Left ventricle myocardium inferior (tissue), 1 donor: ENCODE measurements at regions not wholly inside any gene's neighbourhood (a gene's known extent, or its start where the extent isn't known, plus 50 kb on each side); places are given as distances from the start of the nearest gene placed in this dataset.

Experiments used
- DNase-seq: peaks from one replicate; pipeline ENCODE4 v3.0.0-alpha.2; 2020
- H3K27ac ChIP-seq: fragments of 200-600 bp; replicated peaks from 2 replicates; pipeline ENCODE4 v1.8.0; 2021
- H3K27me3 ChIP-seq: fragments of 200-600 bp; 2 replicates; pipeline ENCODE4 v1.8.0; 2021; ENCODE audit warnings: low read depth
- H3K36me3 ChIP-seq: fragments of 200-600 bp; 2 replicates; pipeline ENCODE4 v1.8.0; 2021
- H3K4me1 ChIP-seq: fragments of 200-600 bp; 2 replicates; pipeline ENCODE4 v1.8.0; 2021
- H3K4me3 ChIP-seq: fragments of 200-600 bp; 2 replicates; pipeline ENCODE4 v1.8.0; 2021; ENCODE audit warnings: mild to moderate bottlenecking, moderate library complexity
- H3K9me3 ChIP-seq: fragments of 200-600 bp; replicated peaks from 2 replicates; pipeline ENCODE4 v1.8.0; 2021
- CTCF ChIP-seq: fragments of 200-600 bp; IDR thresholded peaks from 2 replicates; pipeline ENCODE4 v1.8.0; 2021; ENCODE audit warnings: antibody characterized with exemption, mild to moderate bottlenecking, borderline replicate concordance
- intact Hi-C: fragments of 100-400 bp; cut with micrococcal nuclease; formaldehyde crosslinking; loops from one replicate; pipeline ENCODE4 v1.11.0; 2022
- donor health status: DM: no; HTN: yes; CAD: no; lungs with severe emphysema.

- DNase-seq = no peak
- intact Hi-C loops = no loop called here
- Histone ChIP-seq H3K4me1 (no peaks in the 10 kb centered on the region), H3K9me3 (no peaks in the 10 kb centered on the region), H3K27ac (no peak overlapping the region), H3K4me3 (no peak overlapping the region), H3K27me3 (peaks cover 36% of the 10 kb centered on the region), H3K36me3 (no peaks in the 10 kb centered on the region)
- no peak for TF ChIP-seq CTCF
Observed at GRCh38 chr11:119928047-119928446, 199.0 kb upstream of the NECTIN1 start.

GRCh38 chr11:119924017-119924416 lies 195.0 kb upstream of the NECTIN1 start:
- Histone ChIP-seq H3K36me3 (no peaks in the 10 kb centered on the region), H3K9me3 (no peaks in the 10 kb centered on the region), H3K4me3 (no peak overlapping the region), H3K27me3 (peaks cover 39% of the 10 kb centered on the region), H3K27ac (no peak overlapping the region), H3K4me1 (no peaks in the 10 kb centered on the region)
- TF ChIP-seq CTCF = no peak
- intact Hi-C loops = no loop called here
- no peak for DNase-seq

DNA sequence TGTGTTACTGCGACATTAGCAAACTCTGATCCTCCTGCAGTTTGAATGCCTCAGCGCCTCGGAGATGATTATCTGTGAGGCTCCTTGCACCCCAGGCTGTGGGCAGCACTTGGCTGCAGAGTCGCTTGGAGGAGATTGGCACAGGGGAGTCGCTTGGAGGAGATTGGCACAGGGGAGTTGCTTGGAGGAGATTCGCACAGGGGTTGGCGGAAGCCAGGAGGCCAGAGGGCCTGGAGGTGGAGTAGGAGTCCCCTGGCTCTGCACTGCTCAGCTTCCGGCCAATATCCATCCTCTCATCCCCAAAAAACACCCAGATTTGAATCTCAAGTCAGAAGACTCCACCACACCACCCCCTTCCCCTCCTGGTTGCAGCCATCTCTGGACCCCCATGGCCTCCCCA lies 192.6 kb upstream of the NECTIN1 start:
- no peak for TF ChIP-seq CTCF
- intact Hi-C loops = no loop called here
- DNase-seq = no peak
- Histone ChIP-seq H3K27ac (no peak overlapping the region), H3K4me3 (no peak overlapping the region), H3K9me3 (no peaks in the 10 kb centered on the region), H3K36me3 (no peaks in the 10 kb centered on the region), H3K27me3 (peaks cover 54% of the 10 kb centered on the region), H3K4me1 (no peaks in the 10 kb centered on the region)

- TF ChIP-seq CTCF = no peak
- no peaks in the 10 kb centered on the region for H3K4me1 ChIP-seq
- no peak for DNase-seq
- H3K27ac ChIP-seq = no peak overlapping the region
- H3K27me3 ChIP-seq = peaks cover 55% of the 10 kb centered on the region
- H3K4me3 ChIP-seq = no peak overlapping the region
- no peaks in the 10 kb centered on the region for H3K9me3 ChIP-seq
- intact Hi-C loops = no loop called here
- no peaks in the 10 kb centered on the region for H3K36me3 ChIP-seq
Observed at GRCh38 chr11:119920666-119921387, 191.8 kb upstream of the NECTIN1 start.

- Histone ChIP-seq H3K27me3 (peaks cover 46% of the 10 kb centered on the region), H3K4me3 (no peak overlapping the region), H3K27ac (no peak overlapping the region), H3K36me3 (no peaks in the 10 kb centered on the region), H3K4me1 (no peaks in the 10 kb centered on the region), H3K9me3 (no peaks in the 10 kb centered on the region)
- TF ChIP-seq CTCF = no peak
- intact Hi-C loops = no loop called here
- DNase-seq = no peak
Observed at GRCh38 chr11:119919656-119920055, 190.7 kb upstream of the NECTIN1 start.
